IPS-20b (cell line): ENCODE measurements at regions not wholly inside any gene's neighbourhood (a gene's known extent, or its start where the extent isn't known, plus 50 kb on each side); places are given as distances from the start of the nearest gene placed in this dataset.

Source experiments
- H3K27ac ChIP-seq: one replicate; pipeline ENCODE4 v1.5.1; 2013; ENCODE audit warnings: low read length
- H3K27me3 ChIP-seq: 2 replicates; pipeline ENCODE4 v1.6.1; 2013; ENCODE audit warnings: mild to moderate bottlenecking, low read length, inconsistent platforms; ENCODE audit not compliant: insufficient read depth
- H3K36me3 ChIP-seq: 2 replicates; pipeline ENCODE4 v1.6.1; 2013; ENCODE audit warnings: low read depth, mild to moderate bottlenecking, inconsistent platforms, low read length, moderate library complexity; ENCODE audit not compliant: insufficient read depth
- H3K4me1 ChIP-seq: 2 replicates; pipeline ENCODE4 v1.6.1; 2013; ENCODE audit warnings: mild to moderate bottlenecking, control low read depth, inconsistent platforms, low read length, moderate library complexity; ENCODE audit not compliant: insufficient read depth
- H3K4me3 ChIP-seq: 2 replicates; pipeline ENCODE4 v1.5.1; 2013; ENCODE audit warnings: mild to moderate bottlenecking, low read length, inconsistent platforms
- H3K9ac ChIP-seq: 2 replicates; pipeline ENCODE4 v1.6.1; 2013; ENCODE audit warnings: low read depth, mild to moderate bottlenecking, inconsistent platforms, low read length, moderate library complexity
- H3K9me3 ChIP-seq: 2 replicates; pipeline ENCODE4 v1.6.1; 2013; ENCODE audit warnings: mild to moderate bottlenecking, low read depth, low read length, inconsistent platforms; ENCODE audit not compliant: insufficient read depth

GRCh38 chr13:99655351-99656091 lies 154.2 kb downstream of the TM9SF2 start:
- no peak overlapping the region for H3K4me3 ChIP-seq
- peaks cover 45% of the 10 kb centered on the region for H3K4me1 ChIP-seq

GRCh38 chr13:99654076-99654475 lies 152.8 kb downstream of the TM9SF2 start:
- no peaks in the 10 kb centered on the region for H3K36me3 ChIP-seq
- no peak overlapping the region for H3K27ac ChIP-seq
- no peak overlapping the region for H3K4me3 ChIP-seq

More at GRCh38 chr13:99655351-99656091, 154.2 kb downstream of the TM9SF2 start:
- no peaks in the 10 kb centered on the region for H3K9me3 ChIP-seq
- no peak overlapping the region for H3K27ac ChIP-seq
- H3K27me3 ChIP-seq, result no peaks in the 10 kb centered on the region
- no peak overlapping the region for H3K9ac ChIP-seq
- no peaks in the 10 kb centered on the region for H3K36me3 ChIP-seq

GRCh38 chr13:99653526-99653925 lies 152.3 kb downstream of the TM9SF2 start:
- H3K4me1 ChIP-seq, result peaks cover 29% of the 10 kb centered on the region
- H3K4me3 ChIP-seq, result no peak overlapping the region
- H3K27ac ChIP-seq, result no peak overlapping the region
- no peak overlapping the region for H3K9ac ChIP-seq
- no peaks in the 10 kb centered on the region for H3K9me3 ChIP-seq
- no peaks in the 10 kb centered on the region for H3K36me3 ChIP-seq
- H3K27me3 ChIP-seq, result no peaks in the 10 kb centered on the region

More at GRCh38 chr13:99654076-99654475, 152.8 kb downstream of the TM9SF2 start:
- H3K9me3 ChIP-seq, result no peaks in the 10 kb centered on the region
- H3K27me3 ChIP-seq, result no peaks in the 10 kb centered on the region
- H3K9ac ChIP-seq, result no peak overlapping the region
- H3K4me1 ChIP-seq, result peaks cover 33% of the 10 kb centered on the region

GRCh38 chr13:99652901-99653300 lies 151.6 kb downstream of the TM9SF2 start:
- H3K9me3 ChIP-seq, result no peaks in the 10 kb centered on the region
- no peak overlapping the region for H3K4me3 ChIP-seq
- H3K36me3 ChIP-seq, result no peaks in the 10 kb centered on the region
- peaks cover 27% of the 10 kb centered on the region for H3K4me1 ChIP-seq
- no peak overlapping the region for H3K9ac ChIP-seq
- no peak overlapping the region for H3K27ac ChIP-seq
- H3K27me3 ChIP-seq, result no peaks in the 10 kb centered on the region

GRCh38 chr13:99652141-99652540 lies 150.9 kb downstream of the TM9SF2 start:
- H3K4me1 ChIP-seq, result peaks cover 19% of the 10 kb centered on the region
- H3K9ac ChIP-seq, result no peak overlapping the region
- no peaks in the 10 kb centered on the region for H3K27me3 ChIP-seq
- no peak overlapping the region for H3K27ac ChIP-seq
- H3K9me3 ChIP-seq, result no peaks in the 10 kb centered on the region
- H3K36me3 ChIP-seq, result no peaks in the 10 kb centered on the region
- H3K4me3 ChIP-seq, result no peak overlapping the region

GRCh38 chr13:99651016-99651415 lies 149.7 kb downstream of the TM9SF2 start:
- no peak overlapping the region for H3K4me3 ChIP-seq
- no peak overlapping the region for H3K27ac ChIP-seq
- no peaks in the 10 kb centered on the region for H3K27me3 ChIP-seq
- no peak overlapping the region for H3K9ac ChIP-seq
- H3K9me3 ChIP-seq, result no peaks in the 10 kb centered on the region
- H3K36me3 ChIP-seq, result no peaks in the 10 kb centered on the region
- peaks cover 9% of the 10 kb centered on the region; the same call in 1 of the 2 replicates for H3K4me1 ChIP-seq

- H3K27ac ChIP-seq, result no peak overlapping the region
- peaks cover 3% of the 10 kb centered on the region; the same call in 1 of the 2 replicates for H3K4me1 ChIP-seq
- H3K27me3 ChIP-seq, result no peaks in the 10 kb centered on the region
- H3K4me3 ChIP-seq, result no peak overlapping the region
- H3K9me3 ChIP-seq, result no peaks in the 10 kb centered on the region
- H3K9ac ChIP-seq, result no peak overlapping the region
- H3K36me3 ChIP-seq, result no peaks in the 10 kb centered on the region
Observed at GRCh38 chr13:99650410-99650809, 149.1 kb downstream of the TM9SF2 start.

GRCh38 chr13:99648927-99649326 lies 147.7 kb downstream of the TM9SF2 start:
- no peaks in the 10 kb centered on the region for H3K27me3 ChIP-seq
- peaks cover 3% of the 10 kb centered on the region; the same call in 1 of the 2 replicates for H3K4me1 ChIP-seq
- H3K4me3 ChIP-seq, result no peak overlapping the region
- 0 out of 2 replicates have a peak overlapping the region, but pooled peaks have one; percentile 10 for H3K9ac ChIP-seq
- no peaks in the 10 kb centered on the region for H3K9me3 ChIP-seq
- no peaks in the 10 kb centered on the region for H3K36me3 ChIP-seq
- no peak overlapping the region for H3K27ac ChIP-seq

GRCh38 chr13:99648066-99648665 lies 146.9 kb downstream of the TM9SF2 start:
- Histone ChIP-seq H3K27ac (no peak overlapping the region), H3K4me1 (peaks cover 3% of the 10 kb centered on the region; the same call in 1 of the 2 replicates), H3K4me3 (no peak overlapping the region), H3K36me3 (no peaks in the 10 kb centered on the region), H3K9ac (no peak overlapping the region), H3K9me3 (no peaks in the 10 kb centered on the region), H3K27me3 (no peaks in the 10 kb centered on the region)

- Histone ChIP-seq H3K4me1 (peaks cover 3% of the 10 kb centered on the region; the same call in 1 of the 2 replicates), H3K27ac (no peak overlapping the region), H3K9me3 (no peaks in the 10 kb centered on the region), H3K27me3 (no peaks in the 10 kb centered on the region), H3K36me3 (no peaks in the 10 kb centered on the region), H3K4me3 (no peak overlapping the region), H3K9ac (no peak overlapping the region)
Observed at GRCh38 chr13:99647596-99647985, 146.3 kb downstream of the TM9SF2 start.

GRCh38 chr13:99646866-99647595 lies 145.8 kb downstream of the TM9SF2 start:
- H3K9ac ChIP-seq, result no peak overlapping the region
- no peak overlapping the region for H3K27ac ChIP-seq
- no peaks in the 10 kb centered on the region for H3K27me3 ChIP-seq
- H3K9me3 ChIP-seq, result no peaks in the 10 kb centered on the region
- no peaks in the 10 kb centered on the region for H3K36me3 ChIP-seq
- H3K4me1 ChIP-seq, result peaks cover 3% of the 10 kb centered on the region; the same call in 1 of the 2 replicates
- H3K4me3 ChIP-seq, result no peak overlapping the region
